Endothelial cell of umbilical vein (primary cell): ENCODE measurements at regions not wholly inside any gene's neighbourhood (a gene's known extent, or its start where the extent isn't known, plus 50 kb on each side); places are given as distances from the start of the nearest gene placed in this dataset.
"Not testable (repeated sequence)": the region's sequence is repeated elsewhere in the genome, so short reads cannot be mapped to it uniquely, and the experiment has no call there.

ENCODE experiments used
- BruUV-seq: library from RNA; stranded (reverse); fragments of 400-500 nt; replicated peaks from 2 replicates; lab custom pipeline; 2021; lab: Mats Ljungman, UMichigan
- CTCF ChIA-PET: fragments of 300-600, 350-600 bp; sonication (Branson Sonifier 250); formaldehyde crosslinking; loops from one replicate; lab custom pipeline; 2021; ENCODE audit warnings: antibody characterized with exemption, inconsistent platforms; lab: Charles Lee
- POLR2A ChIA-PET: fragments of 300-600, 350-600 bp; sonication (Branson Sonifier 250); formaldehyde crosslinking; loops from one replicate; lab custom pipeline; 2021; ENCODE audit warnings: antibody characterized with exemption, inconsistent platforms; lab: Charles Lee
- DNase-seq: peaks from one replicate; pipeline ENCODE4 v3.0.0-alpha.2; 2011; ENCODE audit warnings: low read depth, low spot score
- FAIRE-seq: peaks from 2 replicates; lab custom pipeline; 2011; peaks lifted over from hg19 to GRCh38; lab: Jason Lieb, UNC
- H2AFZ ChIP-seq: 2 replicates; pipeline ENCODE4 v1.6.0; 2012; ENCODE audit warnings: low read depth, low read length, control low read depth, inconsistent platforms
- H3K27ac ChIP-seq: 2 replicates; pipeline ENCODE4 v1.5.1; 2011; ENCODE audit warnings: low read depth, mild to moderate bottlenecking, control low read depth, low read length, moderate library complexity; ENCODE audit not compliant: insufficient read depth
- H3K27me3 ChIP-seq, 2 experiments: 2 replicates each; pipeline versions ENCODE4 v1.6.0 to v1.6.1; 2011; ENCODE audit warnings: low read length in 2 of 2, mixed read lengths in 1 of 2; ENCODE audit not compliant: control insufficient read depth in 2 of 2, insufficient read depth in 2 of 2
- H3K36me3 ChIP-seq, 2 experiments: 2 replicates in 1 of 2; 3 replicates in 1 of 2; pipeline ENCODE4 v1.5.1; 2011; ENCODE audit warnings: low read length in 2 of 2, mild to moderate bottlenecking in 1 of 2, moderate library complexity in 1 of 2; ENCODE audit not compliant: control insufficient read depth in 2 of 2, insufficient read depth in 2 of 2; ENCODE audit errors: extremely low read depth in 1 of 2
- H3K4me1 ChIP-seq: 3 replicates; pipeline ENCODE4 v1.5.1; 2011; ENCODE audit warnings: mild to moderate bottlenecking, low read length; ENCODE audit not compliant: control insufficient read depth, insufficient read depth; ENCODE audit errors: extremely low read depth
- H3K4me2 ChIP-seq: 2 replicates; pipeline ENCODE4 v1.6.1; 2011; ENCODE audit warnings: low read length, control low read depth, mixed read lengths; ENCODE audit not compliant: insufficient read depth
- H3K4me3 ChIP-seq, 3 experiments: fragments of 200-600 bp in 1 of 3; sonication (generic), shearing (Covaris generic) in 1 of 3; replicated peaks in 1 of 3; 2 replicates each; pipeline ENCODE4 v1.5.1; 2011 to 2016; ENCODE audit warnings: control low read depth in 3 of 3, low read length in 3 of 3, mild to moderate bottlenecking in 2 of 3, inconsistent platforms in 1 of 3, low read depth in 1 of 3, moderate library complexity in 1 of 3; ENCODE audit not compliant: insufficient read depth in 1 of 3
- H3K79me2 ChIP-seq: 2 replicates; pipeline ENCODE4 v1.6.0; 2012; ENCODE audit warnings: low read length, inconsistent platforms; ENCODE audit not compliant: control insufficient read depth, insufficient read depth
- H3K9ac ChIP-seq: replicated peaks from 2 replicates; pipeline ENCODE3; 2011; ENCODE audit warnings: low read length, control low read depth; ENCODE audit not compliant: insufficient read depth; ENCODE audit errors: extremely low read depth
- H3K9me1 ChIP-seq: replicated peaks from 3 replicates; pipeline ENCODE4 v1.6.0; 2011; ENCODE audit warnings: mild to moderate bottlenecking, low read length; ENCODE audit not compliant: control insufficient read depth, insufficient read depth; ENCODE audit errors: extremely low read depth
- H3K9me3 ChIP-seq: replicated peaks from 2 replicates; pipeline ENCODE4 v1.5.1; 2012; ENCODE audit warnings: low read length, inconsistent platforms; ENCODE audit not compliant: control insufficient read depth, insufficient read depth
- H4K20me1 ChIP-seq: replicated peaks from 2 replicates; pipeline ENCODE3; 2011; ENCODE audit warnings: mild to moderate bottlenecking, low read length; ENCODE audit not compliant: control insufficient read depth, insufficient read depth; ENCODE audit errors: extremely low read depth
- CTCF ChIP-seq, 2 donors: IDR thresholded peaks; 1 replicate in 1 of 2; 2 replicates in 1 of 2; pipeline ENCODE4 v1.5.1; 2011; ENCODE audit warnings: low read length in 2 of 2, mild to moderate bottlenecking in 2 of 2, moderate library complexity in 2 of 2, control low read depth in 1 of 2, inconsistent platforms in 1 of 2, low read depth in 1 of 2; ENCODE audit not compliant: insufficient read depth in 1 of 2; ENCODE audit errors: extremely low read depth in 1 of 2
- EZH2 ChIP-seq: IDR thresholded peaks from 2 replicates; pipeline ENCODE4 v1.6.1; 2012; ENCODE audit warnings: borderline replicate concordance, low read depth, mild to moderate bottlenecking, moderate library complexity, low read length, inconsistent platforms; ENCODE audit not compliant: severe bottlenecking
- FOS ChIP-seq: IDR thresholded peaks from 2 replicates; pipeline ENCODE4 v1.6.1; 2011; ENCODE audit warnings: mild to moderate bottlenecking, low read length, moderate library complexity, borderline replicate concordance; ENCODE audit not compliant: insufficient read depth
- GATA2 ChIP-seq: IDR thresholded peaks from 2 replicates; pipeline ENCODE4 v1.7.0; 2011; ENCODE audit warnings: low read depth, mild to moderate bottlenecking, moderate library complexity, mixed read lengths, low read length; ENCODE audit not compliant: insufficient read length, insufficient read depth
- JUN ChIP-seq: IDR thresholded peaks from 2 replicates; pipeline ENCODE4 v1.6.1; 2011; ENCODE audit warnings: borderline replicate concordance, low read depth; ENCODE audit not compliant: insufficient read length, insufficient read depth
- MAX ChIP-seq: IDR thresholded peaks from 2 replicates; pipeline ENCODE4 v1.6.1; 2011; ENCODE audit not compliant: insufficient read depth, insufficient read length
- MYC ChIP-seq: IDR thresholded peaks from one replicate; pipeline ENCODE4 v1.6.1; 2011; ENCODE audit warnings: mild to moderate bottlenecking, low read depth, low read length
- POLR2A ChIP-seq: IDR thresholded peaks from 2 replicates; pipeline ENCODE4 v1.6.1; 2012; ENCODE audit warnings: low read depth, mild to moderate bottlenecking, control low read depth, low read length
- POLR2AphosphoS5 ChIP-seq: IDR thresholded peaks from 2 replicates; pipeline ENCODE4 v1.6.1; 2012; ENCODE audit warnings: low read depth, mild to moderate bottlenecking, control low read depth, low read length, moderate library complexity; ENCODE audit not compliant: insufficient read depth
- dilution Hi-C: fragments of 300-500 bp; cut with MboI; formaldehyde crosslinking; loops from one replicate; pipeline ENCODE4 v1.15.0; 2019; ENCODE audit warnings: low sequenced_read_pairs; ENCODE audit not compliant: extremely low pct_ligation_motif_present
- intact Hi-C: fragments of 100-400 bp; cut with micrococcal nuclease; formaldehyde crosslinking; loops from one replicate; pipeline ENCODE4 v1.10.0; 2022

- POLR2A ChIA-PET, result no interaction called here
- no peak overlapping the region for H3K4me3 ChIP-seq
- no peaks in the 10 kb centered on the region for H3K79me2 ChIP-seq
- no peak overlapping the region for H3K27ac ChIP-seq
- no peaks in the 10 kb centered on the region for H3K4me1 ChIP-seq
- BruUV-seq, result no TSS peak
- TF ChIP-seq JUN (no peak), FOS (no peak), EZH2 (no peak), GATA2 (no peak), POLR2A (no peak)
- no peak for DNase-seq
- CTCF ChIA-PET, result no interaction called here
- intact Hi-C loops (no loop called here), dilution Hi-C loops (no loop called here)
- H3K9ac ChIP-seq, result no peak overlapping the region
- FAIRE-seq, result no peak
- H3K27me3 ChIP-seq, result no peaks in the 10 kb centered on the region
- H4K20me1 ChIP-seq, result no peaks in the 10 kb centered on the region
- peaks cover 2% of the 10 kb centered on the region for H3K9me3 ChIP-seq
- no peak overlapping the region for H2AFZ ChIP-seq
- H3K36me3 ChIP-seq, result no peaks in the 10 kb centered on the region
- no peak overlapping the region for H3K4me2 ChIP-seq
- H3K9me1 ChIP-seq, result no peaks in the 10 kb centered on the region
These were observed 1405.5 kb downstream of the SLITRK5 start for GRCh38 chr13:89076622-89077021.

GRCh38 chr13:89082623-89083022 lies 1411.5 kb downstream of the SLITRK5 start:
- intact Hi-C loops (no loop called here), dilution Hi-C loops (no loop called here)
- no peak overlapping the region for H3K9ac ChIP-seq
- no peaks in the 10 kb centered on the region for H3K4me1 ChIP-seq
- no peak overlapping the region for H3K4me2 ChIP-seq
- ChIA-PET POLR2A (no interaction called here), CTCF (no interaction called here)
- no peak overlapping the region for H3K4me3 ChIP-seq
- FAIRE-seq, result no peak
- no peaks in the 10 kb centered on the region for H4K20me1 ChIP-seq
- H3K36me3 ChIP-seq, result no peaks in the 10 kb centered on the region
- no TSS peak for BruUV-seq
- DNase-seq, result no peak
- H3K27me3 ChIP-seq, result no peaks in the 10 kb centered on the region
- no peaks in the 10 kb centered on the region for H3K9me1 ChIP-seq
- no peaks in the 10 kb centered on the region for H3K79me2 ChIP-seq
- no peak overlapping the region for H3K27ac ChIP-seq
- TF ChIP-seq JUN (no peak), MAX (no peak), POLR2A (no peak), MYC (no peak), CTCF (IDR thresholded peaks at IDR 0.05; ENCODE audit: extremely low read depth in 1 of 2, insufficient read depth in 1 of 2, low read depth in 1 of 2, low read length in 2 of 2) (no peak), EZH2 (no peak), POLR2AphosphoS5 (no peak), FOS (no peak), GATA2 (no peak)
- H2AFZ ChIP-seq, result no peak overlapping the region
- H3K9me3 ChIP-seq, result no peaks in the 10 kb centered on the region

- H2AFZ ChIP-seq, DNase-seq, H3K36me3 ChIP-seq, H3K9me3 ChIP-seq, H3K27ac ChIP-seq, dilution Hi-C loops, H3K9ac ChIP-seq, H3K4me2 ChIP-seq, H4K20me1 ChIP-seq, FAIRE-seq, intact Hi-C loops, H3K4me1 ChIP-seq, H3K9me1 ChIP-seq, H3K79me2 ChIP-seq, H3K4me3 ChIP-seq, H3K27me3 ChIP-seq, CTCF ChIA-PET, POLR2A ChIA-PET, BruUV-seq: not testable (repeated sequence)
These were observed 1416.9 kb downstream of the SLITRK5 start for GRCh38 chr13:89088107-89088506.
